Muscle of back (tissue), 3 donors: ENCODE measurements at regions not wholly inside any gene's neighbourhood (a gene's known extent, or its start where the extent isn't known, plus 50 kb on each side); places are given as distances from the start of the nearest gene placed in this dataset.
"Not testable (repeated sequence)": the region's sequence is repeated elsewhere in the genome, so short reads cannot be mapped to it uniquely, and the experiment has no call there.

ENCODE experiments used
- DNase-seq, 3 donors: peaks; one replicate each; pipeline versions ENCODE4 v3.0.0 to v3.0.0-alpha.2; 2013

DNA sequence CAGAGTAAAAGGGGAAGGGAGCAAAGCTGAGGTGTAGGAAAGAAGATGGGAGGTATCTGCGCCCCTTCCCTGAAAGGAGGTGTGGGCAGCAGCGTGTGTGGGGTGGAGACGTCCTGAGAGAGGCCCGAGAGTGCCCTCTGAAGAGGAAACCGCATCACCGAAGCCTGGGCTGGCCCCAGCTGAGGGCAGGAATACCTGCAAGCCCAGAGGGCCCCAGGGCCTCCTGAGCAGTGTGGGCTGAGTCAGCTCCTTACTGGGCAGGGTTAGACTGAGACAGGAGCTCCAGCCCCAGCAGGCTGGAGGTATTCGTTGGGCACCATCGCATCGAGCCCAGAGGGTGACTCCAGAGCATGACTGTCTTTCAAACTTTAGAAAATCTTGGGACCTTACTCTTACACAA lies 534.0 kb upstream of the B3GAT1 start:
- no peak for DNase-seq

GRCh38 chr11:134944986-134945385 lies 532.9 kb upstream of the B3GAT1 start:
- no peak for DNase-seq

- no peak for DNase-seq
Observed at GRCh38 chr11:134944131-134944530, 532.1 kb upstream of the B3GAT1 start.

GRCh38 chr11:134943544-134943943 lies 531.5 kb upstream of the B3GAT1 start:
- DNase-seq: no peak

DNA sequence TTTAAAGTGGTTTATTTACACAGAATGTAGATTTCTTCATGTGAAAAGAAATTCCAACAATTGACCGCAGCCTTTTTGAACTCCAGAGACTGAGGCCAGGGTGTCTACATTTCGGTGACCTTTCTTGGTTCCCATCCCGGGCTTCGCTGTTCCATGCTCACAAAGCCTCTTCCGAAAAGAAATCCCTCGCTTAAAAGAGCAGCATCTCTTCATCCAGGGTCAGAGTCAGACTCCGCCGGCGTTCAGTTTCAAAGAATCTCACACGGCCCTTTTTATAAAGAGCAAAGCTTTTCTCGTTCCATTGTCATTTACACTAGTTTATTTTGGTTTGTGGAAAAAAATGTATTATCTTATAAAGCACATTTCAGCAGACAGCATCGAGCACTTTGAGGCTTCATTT lies 530.6 kb upstream of the B3GAT1 start:
- no peak for DNase-seq

GRCh38 chr11:134941936-134942600 lies 530.0 kb upstream of the B3GAT1 start:
- DNase-seq: peak in 1 of 3 donors; percentile 20

- DNase-seq: peak in 1 of 3 donors; percentile 49
Observed at GRCh38 chr11:134941326-134941725, 529.3 kb upstream of the B3GAT1 start.

DNA sequence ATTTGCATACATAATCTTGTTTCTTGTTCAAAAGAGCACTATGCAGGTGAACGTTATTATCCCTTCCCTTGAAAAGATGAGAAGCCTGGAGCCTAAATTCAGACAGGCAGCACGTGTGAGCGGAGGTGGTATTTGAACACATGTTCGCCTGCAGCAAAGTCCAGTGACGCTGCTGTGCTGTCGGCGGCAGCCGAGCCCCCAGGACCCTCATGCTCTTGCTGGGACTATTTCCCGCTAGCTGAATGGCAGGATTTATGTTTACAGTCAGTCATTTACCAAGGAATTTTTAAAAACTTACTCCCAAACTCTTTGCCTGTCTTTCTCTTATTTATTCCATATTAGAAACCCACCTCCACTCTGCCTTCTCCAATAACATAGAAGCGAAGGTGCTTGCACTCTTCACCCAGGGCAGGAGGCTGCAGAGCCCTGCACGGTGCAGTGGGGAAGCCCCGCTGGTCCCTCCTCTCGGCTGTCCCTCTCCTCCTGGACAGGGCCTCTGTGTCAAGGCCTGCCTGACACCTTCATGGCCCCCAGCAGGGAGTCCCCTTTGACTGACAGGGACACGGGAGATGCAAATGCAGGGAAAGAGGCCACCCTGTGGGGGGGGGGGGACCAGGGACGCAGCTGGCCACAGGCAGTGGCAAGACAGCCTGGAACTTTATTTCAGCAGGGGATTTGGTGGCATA lies 528.5 kb upstream of the B3GAT1 start:
- no peak for DNase-seq

- peak in 1 of 3 donors; percentile 40 for DNase-seq
Observed at GRCh38 chr11:134939905-134940304, 527.9 kb upstream of the B3GAT1 start.

DNA sequence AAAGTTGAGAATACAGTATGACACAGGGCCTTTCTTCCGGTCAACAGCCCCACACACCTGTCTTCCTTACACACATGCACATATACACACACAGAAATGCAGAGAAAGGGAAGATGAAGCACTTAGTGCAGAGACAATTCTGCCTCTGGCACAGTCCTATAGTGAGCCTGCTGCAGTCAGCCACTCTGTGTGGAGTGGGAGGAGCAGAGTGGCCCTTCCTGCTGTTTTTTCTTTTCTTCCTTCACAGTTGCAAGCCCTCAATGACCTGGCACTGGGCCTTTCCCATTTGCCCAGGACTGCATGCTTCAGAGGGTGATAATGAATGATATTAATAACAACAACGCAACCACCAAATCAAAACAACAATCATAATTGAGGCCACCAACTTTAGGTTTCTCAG lies 527.0 kb upstream of the B3GAT1 start:
- DNase-seq: no peak

DNA sequence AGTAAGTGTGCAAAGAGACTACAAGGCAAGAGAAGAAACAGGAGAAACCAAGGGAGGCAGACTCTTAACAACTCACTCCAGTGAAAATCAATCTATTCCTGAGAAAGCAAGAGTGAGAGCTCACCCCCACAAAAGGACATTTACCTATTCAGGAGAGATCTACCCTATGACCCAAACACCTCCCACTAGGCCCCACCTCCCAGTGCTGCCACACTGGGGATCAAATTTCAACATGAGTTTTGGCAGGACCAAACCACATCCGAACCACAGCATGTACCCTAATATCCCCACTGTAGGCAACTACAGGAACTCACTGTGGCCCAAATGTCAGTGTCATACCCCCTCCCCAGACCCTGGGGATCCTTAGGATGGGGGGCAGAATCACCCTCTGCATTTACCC lies 526.2 kb upstream of the B3GAT1 start:
- no peak for DNase-seq

GRCh38 chr11:134937193-134937592 lies 525.2 kb upstream of the B3GAT1 start:
- not testable (repeated sequence) for DNase-seq

- DNase-seq: peak in 1 of 3 donors; percentile 44
Observed at GRCh38 chr11:134932761-134933160, 520.7 kb upstream of the B3GAT1 start.

DNA sequence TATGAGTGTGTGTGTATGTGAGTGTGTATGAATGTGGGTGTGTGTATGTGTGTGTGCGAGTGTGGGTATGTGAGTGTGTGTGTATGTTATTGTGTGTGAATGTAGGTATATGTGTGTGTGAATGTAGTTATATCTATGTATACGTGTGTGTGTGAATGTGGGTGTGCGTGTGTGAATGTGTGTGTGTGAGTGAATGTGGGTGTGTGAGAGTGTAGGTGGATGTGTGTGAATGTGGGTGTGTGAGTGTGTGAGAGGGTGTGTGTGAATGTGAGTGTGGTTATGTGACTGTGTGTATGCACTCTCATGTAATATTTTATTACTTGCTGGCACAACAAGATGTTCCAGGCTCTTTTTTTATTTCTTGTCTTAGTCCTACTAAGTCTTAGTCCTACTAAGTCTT lies 513.4 kb upstream of the B3GAT1 start:
- DNase-seq: no peak

- DNase-seq: no peak
Observed at GRCh38 chr11:134923441-134923840, 511.4 kb upstream of the B3GAT1 start.

DNA sequence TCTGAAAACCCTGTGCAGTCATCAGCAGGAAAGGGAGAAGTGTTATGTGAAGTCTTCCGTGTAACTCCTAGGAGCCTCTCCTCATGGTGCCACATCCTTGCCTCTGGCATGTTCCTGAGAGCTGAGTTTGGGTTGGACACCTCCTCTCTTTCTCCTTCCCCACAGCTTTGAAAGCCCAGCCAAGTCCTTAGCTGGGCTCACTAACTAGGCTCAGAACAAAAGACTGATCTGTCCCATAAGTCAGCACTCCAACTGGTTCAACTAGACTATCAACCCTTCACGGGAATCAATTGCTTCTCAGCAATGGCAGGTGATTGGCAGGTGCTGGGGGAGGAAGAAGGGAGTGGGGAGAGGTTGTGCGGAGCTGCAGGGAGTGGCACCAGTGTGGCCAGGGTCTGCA lies 509.9 kb upstream of the B3GAT1 start:
- no peak for DNase-seq

DNA sequence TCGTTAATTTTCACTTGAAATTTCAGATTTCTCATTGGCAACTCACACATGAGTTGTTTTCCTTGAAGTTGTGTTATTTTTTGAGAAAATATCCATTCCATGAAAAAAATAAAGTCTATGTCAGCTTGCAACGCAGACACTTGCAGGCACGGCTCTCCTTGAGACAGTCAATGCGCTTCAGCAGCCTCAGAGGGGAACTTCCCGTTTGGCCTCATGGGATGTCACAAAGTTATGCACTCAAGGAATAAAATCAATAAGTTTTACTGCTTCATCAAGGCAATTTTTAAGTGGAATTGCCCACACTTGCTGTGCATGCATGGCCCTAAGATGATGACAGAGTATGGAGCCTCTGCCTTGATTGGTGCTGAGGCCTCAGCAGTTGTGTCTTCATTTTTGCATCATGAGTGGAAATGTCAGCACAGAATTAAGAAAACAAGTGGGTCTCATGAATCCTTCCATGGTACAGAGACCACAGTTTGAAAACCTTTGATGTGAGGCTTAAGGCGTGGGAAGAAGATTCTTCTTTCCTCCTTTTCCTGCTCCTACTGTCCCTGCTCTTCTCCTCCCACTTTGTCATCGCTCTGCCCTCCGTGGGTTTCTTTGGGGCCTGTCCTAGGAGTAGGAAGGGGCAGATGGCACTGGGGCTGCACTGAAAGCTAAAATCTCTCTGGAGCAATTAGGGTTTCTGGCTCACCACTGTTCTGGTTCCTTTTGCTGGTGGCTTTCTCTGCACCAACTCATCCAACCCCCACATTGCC lies 509.0 kb upstream of the B3GAT1 start:
- no peak for DNase-seq

DNA sequence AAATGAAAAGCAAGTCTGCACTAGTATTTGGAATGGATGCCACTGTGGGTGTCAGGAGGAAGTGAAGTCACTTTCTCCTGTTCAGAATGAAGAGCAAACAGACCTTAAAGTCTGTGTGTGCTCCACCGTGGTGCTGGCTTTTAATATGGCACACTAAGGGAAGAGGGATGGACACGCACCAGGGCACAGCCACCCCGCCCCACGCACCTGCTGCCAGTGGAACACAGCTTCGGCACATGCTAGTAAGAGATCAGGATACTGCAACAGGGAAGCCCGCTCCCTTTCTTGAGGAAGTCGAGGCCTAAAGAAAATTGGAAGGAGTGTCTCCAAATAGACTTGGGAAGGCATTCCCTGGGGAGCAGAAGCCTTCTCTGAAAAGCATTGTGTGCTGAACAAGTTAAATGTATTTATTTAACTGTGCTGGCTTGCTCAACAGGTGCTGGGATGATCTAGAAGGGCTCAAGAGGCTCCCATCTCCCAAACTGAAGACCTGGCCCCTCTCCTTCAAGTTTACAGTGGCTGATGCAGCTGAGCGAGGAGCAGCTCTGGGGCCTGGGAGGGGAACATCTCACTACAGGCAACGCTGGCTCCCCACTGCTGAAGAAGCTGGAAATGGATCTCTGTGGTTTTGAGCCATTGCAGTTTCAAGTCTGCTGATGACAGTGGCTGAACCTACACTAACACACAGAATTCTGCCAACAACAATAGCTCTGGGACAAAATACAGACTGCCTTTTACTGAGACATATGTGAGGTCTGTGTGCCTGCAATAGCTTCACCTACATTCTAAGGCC lies 504.6 kb upstream of the B3GAT1 start:
- DNase-seq: peak in 1 of 3 donors; percentile 64

DNA sequence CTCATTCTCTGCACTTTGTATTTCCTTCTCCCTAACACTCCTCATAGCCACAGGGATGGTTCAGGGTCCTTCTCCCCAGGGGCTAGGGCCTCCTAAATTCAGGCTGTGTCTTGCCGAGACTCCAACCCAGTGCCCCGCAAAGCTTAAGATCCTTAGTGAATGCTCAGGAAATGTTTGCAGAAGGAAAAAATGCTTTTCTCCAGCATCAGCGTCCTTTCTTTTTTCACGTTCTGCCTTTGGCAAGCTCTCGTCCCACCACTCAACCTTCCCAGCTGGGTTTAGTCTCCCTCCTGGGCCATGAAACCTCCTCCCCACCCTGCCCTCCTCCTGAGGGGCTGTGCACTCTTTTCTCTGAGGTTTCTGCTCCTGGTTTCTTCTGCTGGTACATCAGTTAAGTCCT lies 503.8 kb upstream of the B3GAT1 start:
- DNase-seq: no peak

DNA sequence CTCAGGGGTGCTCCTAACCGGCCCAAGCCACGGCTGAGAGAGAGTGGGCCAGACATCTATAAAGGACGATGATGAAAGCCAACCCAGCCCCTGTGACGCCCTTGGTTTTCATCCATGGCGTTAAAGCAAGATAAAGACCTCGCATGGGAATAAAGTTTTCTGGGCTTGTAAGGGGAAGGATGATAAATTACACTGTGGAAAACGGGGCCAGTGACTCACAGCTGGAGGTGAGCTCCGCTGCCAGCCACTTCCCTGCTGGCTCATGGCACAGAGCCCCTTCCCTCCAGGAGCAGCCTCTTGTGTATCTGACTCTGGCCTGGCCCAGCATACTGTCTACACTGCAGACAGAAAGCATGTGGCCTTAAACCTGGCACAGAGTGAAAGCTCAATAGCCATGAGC lies 503.2 kb upstream of the B3GAT1 start:
- peak in 1 of 3 donors; percentile 71 for DNase-seq

DNA sequence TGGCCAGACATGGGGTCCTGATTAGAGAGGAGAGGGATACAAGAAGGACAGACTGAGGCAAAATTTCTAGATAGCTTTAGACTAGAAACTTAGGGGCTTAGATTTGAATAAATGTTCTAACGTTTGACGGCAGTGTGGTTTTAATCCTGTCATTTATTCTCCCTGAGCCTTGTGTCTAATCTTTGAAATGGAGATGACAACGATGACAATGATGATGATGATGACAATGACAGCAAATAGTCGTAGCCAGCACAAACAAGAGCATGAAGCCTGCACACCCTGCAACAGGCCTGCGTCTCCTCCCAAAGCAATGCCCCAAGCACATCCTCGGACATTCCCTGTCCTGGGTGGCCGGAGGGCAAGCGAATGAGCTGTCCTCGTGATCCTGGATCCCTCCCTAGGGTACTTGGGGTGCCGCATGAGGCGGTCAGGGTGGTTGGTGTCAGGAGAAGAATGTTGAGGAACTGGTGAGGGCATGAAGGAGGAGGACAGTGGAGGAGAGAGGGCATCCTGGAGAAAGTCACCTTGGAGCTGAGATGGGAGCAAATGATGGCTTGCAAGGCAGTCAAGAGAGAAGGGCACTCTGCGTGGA lies 502.1 kb upstream of the B3GAT1 start:
- DNase-seq: no peak

GRCh38 chr11:134913391-134913790 lies 501.3 kb upstream of the B3GAT1 start:
- no peak for DNase-seq
